Progenitor cell of endocrine pancreas (in vitro differentiated cells): ENCODE measurements at regions not wholly inside any gene's neighbourhood (a gene's known extent, or its start where the extent isn't known, plus 50 kb on each side); places are given as distances from the start of the nearest gene placed in this dataset.
"Not testable (repeated sequence)": the region's sequence is repeated elsewhere in the genome, so short reads cannot be mapped to it uniquely, and the experiment has no call there.

ENCODE experiments used
- DNase-seq: peaks from one replicate; pipeline ENCODE4 v3.0.0; 2021; ENCODE audit warnings: low spot score; ENCODE audit not compliant: unreplicated experiment
- H3K27ac Mint-ChIP-seq: 2 replicates; pipeline ENCODE4 v1.8.0; 2021; ENCODE audit warnings: mild to moderate bottlenecking, moderate library complexity, mixed read lengths
- H3K27me3 Mint-ChIP-seq: 2 replicates; pipeline ENCODE4 v1.8.0; 2021; ENCODE audit warnings: mixed read lengths
- H3K36me3 Mint-ChIP-seq: 2 replicates; pipeline ENCODE4 v1.8.0; 2022; ENCODE audit warnings: mixed read lengths; ENCODE audit not compliant: insufficient read depth
- H3K4me1 Mint-ChIP-seq: 2 replicates; pipeline ENCODE4 v1.8.0; 2021; ENCODE audit warnings: low read depth, mixed read lengths
- H3K4me3 Mint-ChIP-seq: 2 replicates; pipeline ENCODE4 v1.8.0; 2021; ENCODE audit warnings: low read depth, mild to moderate bottlenecking, moderate library complexity, mixed read lengths
- H3K9me3 Mint-ChIP-seq: 2 replicates; pipeline ENCODE4 v1.8.0; 2021; ENCODE audit warnings: low read depth, mixed read lengths
- CTCF ChIP-seq: fragments of 200-600 bp; sonication (generic); IDR thresholded peaks from one replicate; pipeline ENCODE4 v1.5.0; 2021; ENCODE audit warnings: antibody characterized with exemption, mild to moderate bottlenecking; ENCODE audit not compliant: unreplicated experiment

DNA sequence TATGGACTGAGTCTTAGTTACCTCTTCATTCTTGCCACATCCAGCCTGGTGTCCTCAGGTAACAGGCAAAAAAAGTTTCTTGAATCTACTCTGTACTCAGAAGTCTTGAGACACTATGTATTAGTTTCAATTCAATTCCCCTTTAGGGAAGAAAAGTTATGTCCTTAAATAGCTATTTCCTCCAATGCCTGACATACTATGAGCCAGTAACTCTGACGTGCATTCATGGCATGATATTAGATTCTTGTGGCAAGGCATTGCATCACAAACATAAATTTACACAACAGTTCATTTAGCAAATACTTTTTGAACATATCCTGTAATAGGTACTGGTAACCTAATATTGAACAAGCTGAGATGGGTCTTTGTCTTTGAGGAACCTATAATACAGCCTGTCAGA, 109.3 kb upstream of the FOXB1 start:
- H3K4me3 Mint-ChIP-seq: no peak overlapping the region
- TF ChIP-seq CTCF: no peak
- no peaks in the 10 kb centered on the region for H3K9me3 Mint-ChIP-seq
- peaks cover 28% of the 10 kb centered on the region for H3K27me3 Mint-ChIP-seq
- no peak overlapping the region for H3K27ac Mint-ChIP-seq
- H3K4me1 Mint-ChIP-seq: no peaks in the 10 kb centered on the region
- no peaks in the 10 kb centered on the region for H3K36me3 Mint-ChIP-seq
- DNase-seq: no peak

- no peaks in the 10 kb centered on the region for H3K9me3 Mint-ChIP-seq
- H3K36me3 Mint-ChIP-seq: no peaks in the 10 kb centered on the region
- TF ChIP-seq CTCF: no peak
- H3K4me3 Mint-ChIP-seq: no peak overlapping the region
- no peak overlapping the region for H3K27ac Mint-ChIP-seq
- peaks cover 25% of the 10 kb centered on the region for H3K27me3 Mint-ChIP-seq
- DNase-seq: peak; percentile 37
- H3K4me1 Mint-ChIP-seq: no peaks in the 10 kb centered on the region
Measured at GRCh38 chr15:59892985-59893384, 111.1 kb upstream of the FOXB1 start.

DNA sequence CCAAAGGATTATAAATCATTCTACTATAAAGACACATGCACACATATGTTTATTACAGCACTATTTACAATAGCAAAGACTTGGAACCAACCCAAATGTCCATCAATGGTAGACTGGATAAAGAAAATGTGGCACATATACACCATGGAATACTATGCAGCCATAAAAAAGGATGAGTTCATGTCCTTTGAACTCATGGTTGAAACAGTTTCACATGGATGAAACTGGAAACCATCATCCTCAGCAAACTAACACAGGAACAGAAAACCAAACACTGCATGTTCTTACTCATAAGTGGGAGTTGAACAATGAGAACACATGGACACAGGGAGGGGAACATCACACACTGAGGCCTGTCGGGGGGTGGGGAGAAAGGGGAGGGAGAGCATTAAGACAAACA, 116.2 kb upstream of the FOXB1 start:
- not testable (repeated sequence) for DNase-seq, H3K27ac Mint-ChIP-seq, H3K36me3 Mint-ChIP-seq, H3K9me3 Mint-ChIP-seq, H3K4me3 Mint-ChIP-seq
- Mint-ChIP-seq H3K4me1 (peaks cover 17% of the 10 kb centered on the region), H3K27me3 (peaks cover 12% of the 10 kb centered on the region)

DNA sequence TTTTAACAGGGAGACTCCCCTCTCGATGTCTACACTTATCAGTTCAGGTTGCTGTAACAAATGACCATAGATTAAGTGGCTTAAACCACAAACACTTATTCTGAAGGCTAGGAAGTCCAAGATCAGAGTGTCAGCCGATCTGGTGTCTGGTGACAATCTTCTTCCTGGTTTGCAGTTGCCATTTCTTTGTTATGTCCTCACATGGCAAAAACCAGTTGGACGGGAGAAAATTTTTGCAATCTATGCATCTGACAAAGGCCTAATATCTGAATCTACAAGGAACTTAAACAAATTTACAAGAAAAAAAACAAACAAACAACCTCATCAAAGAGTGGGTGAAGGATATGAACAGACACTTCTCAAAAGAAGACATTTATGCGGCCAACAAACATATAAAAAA, 116.9 kb upstream of the FOXB1 start:
- no peak overlapping the region for H3K27ac Mint-ChIP-seq
- no peaks in the 10 kb centered on the region for H3K36me3 Mint-ChIP-seq
- H3K9me3 Mint-ChIP-seq: no peaks in the 10 kb centered on the region
- H3K4me3 Mint-ChIP-seq: no peak overlapping the region
- peaks cover 6% of the 10 kb centered on the region for H3K27me3 Mint-ChIP-seq
- DNase-seq: no peak
- H3K4me1 Mint-ChIP-seq: peaks cover 17% of the 10 kb centered on the region
- no peak for TF ChIP-seq CTCF

DNA sequence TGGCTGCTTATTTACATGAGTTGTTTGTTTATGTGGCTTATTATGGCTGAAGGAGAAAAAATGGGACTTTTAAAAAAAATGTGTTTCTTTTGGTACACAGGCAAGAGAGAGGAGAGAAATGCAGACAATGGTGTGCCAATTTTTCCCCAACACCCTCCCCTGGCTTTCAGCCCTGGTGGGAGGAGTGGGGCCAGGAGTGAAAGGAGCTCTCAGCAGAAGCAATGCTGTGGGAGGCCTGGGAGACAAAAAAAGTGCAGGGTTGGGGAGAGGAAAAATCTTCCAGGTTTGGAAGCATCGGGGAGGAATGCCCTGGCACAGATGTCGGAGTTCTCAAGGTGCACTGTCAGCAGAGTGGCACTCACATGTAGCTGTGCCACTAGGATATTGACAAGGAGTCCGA, 117.7 kb upstream of the FOXB1 start:
- H3K27me3 Mint-ChIP-seq: peaks cover 5% of the 10 kb centered on the region
- no peak overlapping the region for H3K27ac Mint-ChIP-seq
- H3K4me3 Mint-ChIP-seq: no peak overlapping the region
- no peak for TF ChIP-seq CTCF
- H3K4me1 Mint-ChIP-seq: peaks cover 17% of the 10 kb centered on the region
- no peak for DNase-seq
- no peaks in the 10 kb centered on the region for H3K9me3 Mint-ChIP-seq
- no peaks in the 10 kb centered on the region for H3K36me3 Mint-ChIP-seq

- Mint-ChIP-seq H3K9me3 (no peaks in the 10 kb centered on the region), H3K27me3 (no peaks in the 10 kb centered on the region), H3K4me1 (peaks cover 17% of the 10 kb centered on the region), H3K36me3 (no peaks in the 10 kb centered on the region), H3K27ac (no peak overlapping the region), H3K4me3 (no peak overlapping the region)
- TF ChIP-seq CTCF: no peak
- DNase-seq: no peak
Measured at GRCh38 chr15:59885832-59886231, 118.3 kb upstream of the FOXB1 start.
